ENCODE measurements at regions not wholly inside any gene's neighbourhood (a gene's known extent, or its start where the extent isn't known, plus 50 kb on each side); places are given as distances from the start of the nearest gene placed in this dataset.
A peak's percentile ranks its signal among the peaks of the same experiment; 100 is the strongest.
"Not testable (repeated sequence)": the region's sequence is repeated elsewhere in the genome, so short reads cannot be mapped to it uniquely, and the experiment has no call there.

GRCh38 chr2:39487398-39488250 lies 50.5 kb upstream of the MAP4K3 start:
- Histone ChIP-seq H3K27me3 (ENCODE audit: low read depth, low read length) (no peaks in the 10 kb centered on the region), H3K27ac (ENCODE audit: low read length) (no peak overlapping the region), H3K4me3 (ENCODE audit: low read depth in 1 of 2, low read length in 2 of 2) (no peak overlapping the region), H3K9me3 (ENCODE audit: control insufficient read depth in 1 of 2, low read length in 2 of 2) (no peaks in the 10 kb centered on the region), H3K36me3 (ENCODE audit: control insufficient read depth in 1 of 2, insufficient read depth in 2 of 2, low read length in 2 of 2) (no peaks in the 10 kb centered on the region), H3K4me1 (ENCODE audit: control insufficient read depth in 1 of 2, insufficient read depth in 2 of 2, low read length in 2 of 2) (peaks cover 0 to under 1% of the 10 kb centered on the region in 2 donors)

- Histone ChIP-seq H3K27ac (ENCODE audit: low read length) (no peak overlapping the region), H3K27me3 (ENCODE audit: low read depth, low read length) (no peaks in the 10 kb centered on the region), H3K9me3 (ENCODE audit: control insufficient read depth in 1 of 2, low read length in 2 of 2) (no peaks in the 10 kb centered on the region), H3K4me3 (ENCODE audit: low read depth in 1 of 2, low read length in 2 of 2) (no peak overlapping the region), H3K4me1 (ENCODE audit: control insufficient read depth in 1 of 2, insufficient read depth in 2 of 2, low read length in 2 of 2) (peaks cover 0 to 6% of the 10 kb centered on the region in 2 donors), H3K36me3 (ENCODE audit: control insufficient read depth in 1 of 2, insufficient read depth in 2 of 2, low read length in 2 of 2) (no peaks in the 10 kb centered on the region)
These were observed 51.4 kb upstream of the MAP4K3 start for GRCh38 chr2:39488450-39488849.

- H3K36me3 ChIP-seq (ENCODE audit: control insufficient read depth in 1 of 2, insufficient read depth in 2 of 2, low read length in 2 of 2), result no peaks in the 10 kb centered on the region
- no peaks in the 10 kb centered on the region for H3K9me3 ChIP-seq (ENCODE audit: control insufficient read depth in 1 of 2, low read length in 2 of 2)
- H3K4me3 ChIP-seq (ENCODE audit: low read depth in 1 of 2, low read length in 2 of 2), result no peak overlapping the region
- no peak overlapping the region for H3K27ac ChIP-seq (ENCODE audit: low read length)
- H3K4me1 ChIP-seq (ENCODE audit: control insufficient read depth in 1 of 2, insufficient read depth in 2 of 2, low read length in 2 of 2), result peaks cover 8 to 11% of the 10 kb centered on the region in 2 donors
- H3K27me3 ChIP-seq (ENCODE audit: low read depth, low read length), result no peaks in the 10 kb centered on the region
These were observed 53.5 kb upstream of the MAP4K3 start for GRCh38 chr2:39490586-39490985.

- Histone ChIP-seq H3K27ac (ENCODE audit: low read length) (peak overlapping the region; percentile 28), H3K36me3 (ENCODE audit: control insufficient read depth in 1 of 2, insufficient read depth in 2 of 2, low read length in 2 of 2) (no peaks in the 10 kb centered on the region), H3K27me3 (ENCODE audit: low read depth, low read length) (no peaks in the 10 kb centered on the region), H3K4me1 (ENCODE audit: control insufficient read depth in 1 of 2, insufficient read depth in 2 of 2, low read length in 2 of 2) (peaks cover 8 to 12% of the 10 kb centered on the region in 2 donors), H3K4me3 (ENCODE audit: low read depth in 1 of 2, low read length in 2 of 2) (no peak overlapping the region), H3K9me3 (ENCODE audit: control insufficient read depth in 1 of 2, low read length in 2 of 2) (no peaks in the 10 kb centered on the region)
These were observed 54.6 kb upstream of the MAP4K3 start for GRCh38 chr2:39491653-39492052.

- H3K27ac ChIP-seq (ENCODE audit: low read length), result peak overlapping the region; percentile 73
- H3K4me1 ChIP-seq (ENCODE audit: control insufficient read depth in 1 of 2, insufficient read depth in 2 of 2, low read length in 2 of 2), result peaks cover 8 to 12% of the 10 kb centered on the region in 2 donors
- no peaks in the 10 kb centered on the region for H3K27me3 ChIP-seq (ENCODE audit: low read depth, low read length)
- no peak overlapping the region for H3K4me3 ChIP-seq (ENCODE audit: low read depth in 1 of 2, low read length in 2 of 2)
- no peaks in the 10 kb centered on the region for H3K9me3 ChIP-seq (ENCODE audit: control insufficient read depth in 1 of 2, low read length in 2 of 2)
- no peaks in the 10 kb centered on the region for H3K36me3 ChIP-seq (ENCODE audit: control insufficient read depth in 1 of 2, insufficient read depth in 2 of 2, low read length in 2 of 2)
These were observed 55.1 kb upstream of the MAP4K3 start for GRCh38 chr2:39492095-39492590.

GRCh38 chr2:39492716-39493115 lies 55.6 kb upstream of the MAP4K3 start:
- Histone ChIP-seq H3K27me3 (ENCODE audit: low read depth, low read length) (no peaks in the 10 kb centered on the region), H3K27ac (ENCODE audit: low read length) (peak overlapping the region; percentile 73), H3K4me1 (ENCODE audit: control insufficient read depth in 1 of 2, insufficient read depth in 2 of 2, low read length in 2 of 2) (peaks cover 8 to 12% of the 10 kb centered on the region in 2 donors), H3K36me3 (ENCODE audit: control insufficient read depth in 1 of 2, insufficient read depth in 2 of 2, low read length in 2 of 2) (no peaks in the 10 kb centered on the region), H3K9me3 (ENCODE audit: control insufficient read depth in 1 of 2, low read length in 2 of 2) (no peaks in the 10 kb centered on the region), H3K4me3 (ENCODE audit: low read depth in 1 of 2, low read length in 2 of 2) (no peak overlapping the region)

GRCh38 chr2:39494784-39495251 lies 57.7 kb upstream of the MAP4K3 start:
- Histone ChIP-seq H3K4me1 (ENCODE audit: control insufficient read depth in 1 of 2, insufficient read depth in 2 of 2, low read length in 2 of 2) (peaks cover 12 to 21% of the 10 kb centered on the region in 2 donors), H3K36me3 (ENCODE audit: control insufficient read depth in 1 of 2, insufficient read depth in 2 of 2, low read length in 2 of 2) (no peaks in the 10 kb centered on the region), H3K4me3 (ENCODE audit: low read depth in 1 of 2, low read length in 2 of 2) (no peak overlapping the region), H3K27me3 (ENCODE audit: low read depth, low read length) (no peaks in the 10 kb centered on the region), H3K27ac (ENCODE audit: low read length) (peak overlapping the region; percentile 41), H3K9me3 (ENCODE audit: control insufficient read depth in 1 of 2, low read length in 2 of 2) (no peaks in the 10 kb centered on the region)

GRCh38 chr2:39497082-39497801 lies 60.2 kb upstream of the MAP4K3 start:
- Histone ChIP-seq H3K4me3 (ENCODE audit: low read depth in 1 of 2, low read length in 2 of 2) (no peak overlapping the region), H3K9me3 (ENCODE audit: control insufficient read depth in 1 of 2, low read length in 2 of 2) (no peaks in the 10 kb centered on the region), H3K4me1 (ENCODE audit: control insufficient read depth in 1 of 2, insufficient read depth in 2 of 2, low read length in 2 of 2) (peaks cover 22 to 28% of the 10 kb centered on the region in 2 donors), H3K27me3 (ENCODE audit: low read depth, low read length) (no peaks in the 10 kb centered on the region), H3K36me3 (ENCODE audit: control insufficient read depth in 1 of 2, insufficient read depth in 2 of 2, low read length in 2 of 2) (no peaks in the 10 kb centered on the region), H3K27ac (ENCODE audit: low read length) (no peak overlapping the region)

GRCh38 chr2:39498176-39498575 lies 61.1 kb upstream of the MAP4K3 start:
- not testable (repeated sequence) for H3K4me3 ChIP-seq (ENCODE audit: low read depth in 1 of 2, low read length in 2 of 2); H3K27ac ChIP-seq (ENCODE audit: low read length)

GRCh38 chr2:39498786-39499185 lies 61.7 kb upstream of the MAP4K3 start:
- H3K27me3 ChIP-seq (ENCODE audit: low read depth, low read length), result no peaks in the 10 kb centered on the region
- H3K36me3 ChIP-seq (ENCODE audit: control insufficient read depth in 1 of 2, insufficient read depth in 2 of 2, low read length in 2 of 2), result no peaks in the 10 kb centered on the region
- no peaks in the 10 kb centered on the region for H3K9me3 ChIP-seq (ENCODE audit: control insufficient read depth in 1 of 2, low read length in 2 of 2)
- no peak overlapping the region for H3K27ac ChIP-seq (ENCODE audit: low read length)
- H3K4me3 ChIP-seq (ENCODE audit: low read depth in 1 of 2, low read length in 2 of 2), result no peak overlapping the region
- H3K4me1 ChIP-seq (ENCODE audit: control insufficient read depth in 1 of 2, insufficient read depth in 2 of 2, low read length in 2 of 2), result peaks cover 22% of the 10 kb centered on the region in 2 donors

More at GRCh38 chr2:39498176-39498575, 61.1 kb upstream of the MAP4K3 start:
- H3K9me3 ChIP-seq (ENCODE audit: control insufficient read depth in 1 of 2, low read length in 2 of 2); H3K36me3 ChIP-seq (ENCODE audit: control insufficient read depth in 1 of 2, insufficient read depth in 2 of 2, low read length in 2 of 2); H3K27me3 ChIP-seq (ENCODE audit: low read depth, low read length): not testable (repeated sequence)
- peaks cover 22% of the 10 kb centered on the region in 2 donors for H3K4me1 ChIP-seq (ENCODE audit: control insufficient read depth in 1 of 2, insufficient read depth in 2 of 2, low read length in 2 of 2)

GRCh38 chr2:39499336-39499735 lies 62.3 kb upstream of the MAP4K3 start:
- Histone ChIP-seq H3K4me1 (ENCODE audit: control insufficient read depth in 1 of 2, insufficient read depth in 2 of 2, low read length in 2 of 2) (peaks cover 25 to 26% of the 10 kb centered on the region in 2 donors), H3K27me3 (ENCODE audit: low read depth, low read length) (no peaks in the 10 kb centered on the region), H3K36me3 (ENCODE audit: control insufficient read depth in 1 of 2, insufficient read depth in 2 of 2, low read length in 2 of 2) (no peaks in the 10 kb centered on the region), H3K27ac (ENCODE audit: low read length) (no peak overlapping the region), H3K4me3 (ENCODE audit: low read depth in 1 of 2, low read length in 2 of 2) (no peak overlapping the region), H3K9me3 (ENCODE audit: control insufficient read depth in 1 of 2, low read length in 2 of 2) (no peaks in the 10 kb centered on the region)

Measured in muscle layer of duodenum (tissue), 2 donors.